ENCODE measurements at regions not wholly inside any gene's neighbourhood (a gene's known extent, or its start where the extent isn't known, plus 50 kb on each side); places are given as distances from the start of the nearest gene placed in this dataset.

- peak overlapping the region in 2 of 6 donors; percentile 16 to 27 for H3K27ac Mint-ChIP-seq
- H3K4me1 Mint-ChIP-seq = peaks cover 5 to 14% of the 10 kb centered on the region in 2 donors
- peak overlapping the region in 1 of 5 donors; percentile 49 for H3K4me3 Mint-ChIP-seq
- no peaks in the 10 kb centered on the region for H3K9me3 Mint-ChIP-seq
- peaks cover 2 to 3% (median 3%) of the 10 kb centered on the region in 3 donors for H3K27me3 Mint-ChIP-seq (ENCODE audit: low read depth in 3 of 3)
- DNase-seq = peak; percentile 7 to 31 (median 17)
- no peaks in the 10 kb centered on the region for H3K36me3 Mint-ChIP-seq
Observed at GRCh38 chr2:144890828-144891227, 370.9 kb upstream of the ZEB2 start.

DNA sequence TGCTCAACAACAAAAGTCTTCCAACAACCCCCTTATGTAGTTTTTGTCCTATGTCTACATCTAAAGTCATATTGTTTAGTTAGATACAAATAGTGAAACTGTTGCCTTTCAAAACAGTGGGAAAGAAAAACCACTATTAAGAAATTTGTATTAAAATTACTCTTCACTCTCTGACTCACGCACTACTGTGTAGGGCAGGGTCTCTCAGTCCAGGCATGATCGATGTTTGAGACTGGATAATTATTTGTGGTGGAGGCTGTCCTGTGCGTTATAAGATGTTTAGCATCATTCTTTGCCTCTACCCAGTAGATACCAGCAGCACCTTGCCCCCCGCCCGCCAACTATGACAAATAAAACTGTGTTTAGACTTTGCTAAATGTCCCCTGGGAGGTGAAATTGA is 369.4 kb upstream of the ZEB2 start:
- DNase-seq = no peak
- H3K27ac Mint-ChIP-seq = no peak overlapping the region
- no peaks in the 10 kb centered on the region for H3K36me3 Mint-ChIP-seq
- no peaks in the 10 kb centered on the region for H3K9me3 Mint-ChIP-seq
- H3K4me3 Mint-ChIP-seq = no peak overlapping the region
- peaks cover 5 to 6% of the 10 kb centered on the region in 2 donors for H3K4me1 Mint-ChIP-seq
- H3K27me3 Mint-ChIP-seq (ENCODE audit: low read depth in 3 of 3) = peaks cover 2 to 5% (median 3%) of the 10 kb centered on the region in 3 donors

DNA sequence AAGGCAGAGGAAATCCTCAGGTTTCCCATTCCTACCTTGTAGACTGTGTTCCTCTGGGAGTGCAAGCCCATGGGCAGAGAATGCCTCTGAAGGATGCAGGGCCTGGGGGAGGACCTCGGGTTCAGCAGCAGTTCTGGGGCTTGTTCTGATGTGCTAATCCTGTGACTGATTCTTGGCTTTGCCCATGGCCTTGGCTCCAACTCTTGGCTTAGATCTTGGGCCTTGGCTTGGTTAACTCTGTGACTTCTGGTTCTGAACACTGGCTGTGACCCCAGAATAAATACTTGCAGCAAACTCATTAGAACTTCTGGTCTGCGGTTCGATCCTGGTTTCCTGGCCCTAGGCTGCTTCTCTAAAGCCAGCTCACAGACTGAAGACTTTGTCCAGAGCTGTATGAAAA is 366.9 kb upstream of the ZEB2 start:
- H3K27ac Mint-ChIP-seq = no peak overlapping the region
- peaks cover 5 to 6% of the 10 kb centered on the region in 2 donors for H3K4me1 Mint-ChIP-seq
- H3K36me3 Mint-ChIP-seq = peaks cover 0 to 6% (median 0%) of the 10 kb centered on the region in 3 donors
- H3K9me3 Mint-ChIP-seq = no peaks in the 10 kb centered on the region
- H3K27me3 Mint-ChIP-seq (ENCODE audit: low read depth in 3 of 3) = peaks cover 2 to 5% (median 3%) of the 10 kb centered on the region in 3 donors
- no peak for DNase-seq
- H3K4me3 Mint-ChIP-seq = no peak overlapping the region

DNA sequence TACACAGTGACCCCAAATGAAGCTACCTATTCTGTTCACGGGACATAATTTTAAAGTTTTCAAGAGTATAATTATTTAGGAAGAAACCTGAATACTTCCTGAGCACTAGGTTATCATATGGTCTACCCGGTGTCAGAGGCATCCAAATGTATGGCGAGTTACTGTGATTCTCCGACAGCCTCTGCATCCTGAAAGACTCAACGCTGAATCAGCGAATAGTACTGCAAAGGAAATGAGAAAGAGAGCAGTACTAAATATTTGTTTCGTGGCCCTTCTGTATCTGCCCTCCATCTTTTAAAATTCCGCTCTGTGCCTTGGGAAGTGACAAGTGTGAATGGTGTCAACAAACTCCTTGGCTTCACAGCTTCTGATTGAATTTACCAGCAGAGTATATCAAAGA is 358.0 kb upstream of the ZEB2 start:
- no peak overlapping the region for H3K27ac Mint-ChIP-seq
- no peak for DNase-seq
- H3K4me1 Mint-ChIP-seq = no peaks in the 10 kb centered on the region
- peaks cover 3 to 6% (median 4%) of the 10 kb centered on the region in 3 donors for H3K27me3 Mint-ChIP-seq (ENCODE audit: low read depth in 3 of 3)
- peaks cover 0 to 11% (median 0%) of the 10 kb centered on the region in 3 donors for H3K36me3 Mint-ChIP-seq
- no peak overlapping the region for H3K4me3 Mint-ChIP-seq
- H3K9me3 Mint-ChIP-seq = no peaks in the 10 kb centered on the region

GRCh38 chr2:144876013-144876412 is 356.1 kb upstream of the ZEB2 start:
- no peaks in the 10 kb centered on the region for H3K4me1 Mint-ChIP-seq
- peaks cover 1 to 4% (median 3%) of the 10 kb centered on the region in 3 donors for H3K27me3 Mint-ChIP-seq (ENCODE audit: low read depth in 3 of 3)
- no peak overlapping the region for H3K4me3 Mint-ChIP-seq
- H3K27ac Mint-ChIP-seq = no peak overlapping the region
- H3K36me3 Mint-ChIP-seq = peaks cover 0 to 5% (median 0%) of the 10 kb centered on the region in 3 donors
- no peak for DNase-seq
- H3K9me3 Mint-ChIP-seq = no peaks in the 10 kb centered on the region

GRCh38 chr2:144875290-144875969 is 355.5 kb upstream of the ZEB2 start:
- Mint-ChIP-seq H3K4me1 (no peaks in the 10 kb centered on the region), H3K27me3 (ENCODE audit: low read depth in 3 of 3) (peaks cover 0 to 4% (median 3%) of the 10 kb centered on the region in 3 donors), H3K4me3 (no peak overlapping the region), H3K36me3 (no peaks in the 10 kb centered on the region), H3K9me3 (no peaks in the 10 kb centered on the region), H3K27ac (no peak overlapping the region)
- DNase-seq = no peak

GRCh38 chr2:144865670-144866069 is 345.8 kb upstream of the ZEB2 start:
- Mint-ChIP-seq H3K27me3 (ENCODE audit: low read depth in 3 of 3) (peaks cover 0 to 2% (median 0%) of the 10 kb centered on the region in 3 donors), H3K4me1 (peaks cover 0 to 5% of the 10 kb centered on the region in 2 donors), H3K27ac (no peak overlapping the region), H3K36me3 (no peaks in the 10 kb centered on the region), H3K4me3 (no peak overlapping the region), H3K9me3 (no peaks in the 10 kb centered on the region)
- no peak for DNase-seq

DNA sequence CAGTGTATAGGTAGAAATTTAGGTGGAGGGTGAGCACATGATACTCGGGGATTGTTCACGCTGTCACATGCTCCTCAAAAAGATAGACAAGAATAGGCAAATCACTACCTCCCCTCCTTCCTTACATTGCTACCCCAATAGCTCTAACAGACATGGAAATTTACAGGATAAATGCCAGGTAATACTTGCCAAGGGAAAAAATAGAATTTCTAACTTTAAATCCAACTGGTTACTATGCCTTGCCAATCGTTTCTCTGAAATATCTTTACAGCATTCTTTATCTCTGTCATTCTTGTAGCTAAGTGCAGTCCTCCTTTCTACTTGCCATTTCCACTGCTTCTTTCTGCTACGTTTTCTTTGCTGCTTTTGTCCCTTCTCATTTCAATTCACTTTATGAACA is 339.8 kb upstream of the ZEB2 start:
- no peaks in the 10 kb centered on the region for H3K9me3 Mint-ChIP-seq
- H3K27me3 Mint-ChIP-seq (ENCODE audit: low read depth in 3 of 3) = no peaks in the 10 kb centered on the region
- H3K27ac Mint-ChIP-seq = no peak overlapping the region
- no peak overlapping the region for H3K4me3 Mint-ChIP-seq
- DNase-seq = no peak
- no peaks in the 10 kb centered on the region for H3K4me1 Mint-ChIP-seq
- peaks cover 0 to 2% (median 0%) of the 10 kb centered on the region in 3 donors for H3K36me3 Mint-ChIP-seq

DNA sequence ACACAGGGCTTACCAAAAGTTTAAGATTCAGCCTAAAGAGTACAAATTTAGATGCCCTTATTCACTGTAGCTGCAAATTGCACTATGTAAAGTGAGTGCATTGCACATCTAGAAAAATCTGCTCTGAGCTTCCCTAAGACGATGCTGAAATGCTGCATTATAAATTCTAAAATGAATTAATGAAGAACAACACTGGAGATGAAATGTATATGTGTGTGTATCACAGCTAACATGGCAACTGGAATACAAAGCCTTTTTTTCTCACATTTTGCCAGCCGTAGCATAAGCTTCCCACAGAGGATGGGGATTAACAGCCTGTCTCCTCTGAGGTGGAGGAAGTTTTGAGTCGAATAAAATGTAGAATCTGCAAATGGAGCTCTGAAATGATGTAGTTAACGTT is 338.3 kb upstream of the ZEB2 start:
- peaks cover 0 to 10% (median 3%) of the 10 kb centered on the region in 3 donors for H3K36me3 Mint-ChIP-seq
- DNase-seq = no peak
- no peak overlapping the region for H3K4me3 Mint-ChIP-seq
- H3K27ac Mint-ChIP-seq = no peak overlapping the region
- H3K4me1 Mint-ChIP-seq = no peaks in the 10 kb centered on the region
- H3K9me3 Mint-ChIP-seq = no peaks in the 10 kb centered on the region
- H3K27me3 Mint-ChIP-seq (ENCODE audit: low read depth in 3 of 3) = peaks cover 0 to 3% (median 0%) of the 10 kb centered on the region in 3 donors

GRCh38 chr2:144854596-144854995 is 334.7 kb upstream of the ZEB2 start:
- no peak overlapping the region for H3K4me3 Mint-ChIP-seq
- no peaks in the 10 kb centered on the region for H3K4me1 Mint-ChIP-seq
- peaks cover 0 to 10% (median 3%) of the 10 kb centered on the region in 3 donors for H3K36me3 Mint-ChIP-seq
- DNase-seq = no peak
- no peaks in the 10 kb centered on the region for H3K9me3 Mint-ChIP-seq
- no peak overlapping the region for H3K27ac Mint-ChIP-seq
- peaks cover 1 to 3% (median 2%) of the 10 kb centered on the region in 3 donors for H3K27me3 Mint-ChIP-seq (ENCODE audit: low read depth in 3 of 3)

DNA sequence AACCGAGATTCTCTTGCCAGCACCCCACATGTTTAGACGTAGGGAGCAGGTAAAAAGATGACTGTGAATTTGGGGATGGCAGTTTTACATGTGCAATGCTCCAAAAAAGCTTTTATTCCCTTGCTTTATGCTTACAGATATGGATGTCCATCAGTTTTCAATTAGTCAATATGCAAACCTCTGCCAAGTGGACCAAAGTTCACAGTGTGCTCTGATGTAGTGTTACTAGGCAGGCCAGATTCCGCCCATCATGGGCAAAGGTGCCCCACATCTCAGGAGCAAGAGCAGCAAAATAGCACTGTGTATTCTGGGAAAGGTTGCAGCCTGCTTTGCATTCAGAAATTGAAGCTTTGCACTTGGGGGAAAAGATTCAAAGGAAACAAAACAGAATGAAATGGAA is 329.7 kb upstream of the ZEB2 start:
- Mint-ChIP-seq H3K9me3 (no peaks in the 10 kb centered on the region), H3K27me3 (ENCODE audit: low read depth in 3 of 3) (peaks cover 1 to 6% (median 2%) of the 10 kb centered on the region in 3 donors), H3K4me3 (no peak overlapping the region), H3K4me1 (no peaks in the 10 kb centered on the region), H3K27ac (no peak overlapping the region), H3K36me3 (peaks cover 0 to 7% (median 3%) of the 10 kb centered on the region in 3 donors)
- no peak for DNase-seq

DNA sequence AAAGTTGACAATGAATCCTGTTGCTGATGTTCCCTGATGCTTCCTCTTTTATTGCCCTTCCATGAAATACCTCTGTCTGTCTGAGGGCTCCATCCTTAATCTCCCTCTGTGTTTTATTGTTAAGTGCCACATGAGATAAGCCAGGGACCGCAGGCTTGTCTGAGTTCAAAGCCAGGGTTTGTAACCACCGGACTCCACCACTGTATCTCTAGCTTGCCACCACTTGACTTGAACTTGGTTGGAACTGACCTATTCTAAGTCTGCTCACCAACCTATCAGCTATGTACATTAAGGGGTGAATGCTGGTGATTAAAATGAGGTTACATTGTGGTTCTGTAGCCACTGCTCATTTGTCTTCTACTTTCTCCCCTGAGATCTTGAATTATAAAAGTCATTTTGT is 328.5 kb upstream of the ZEB2 start:
- DNase-seq = no peak

DNA sequence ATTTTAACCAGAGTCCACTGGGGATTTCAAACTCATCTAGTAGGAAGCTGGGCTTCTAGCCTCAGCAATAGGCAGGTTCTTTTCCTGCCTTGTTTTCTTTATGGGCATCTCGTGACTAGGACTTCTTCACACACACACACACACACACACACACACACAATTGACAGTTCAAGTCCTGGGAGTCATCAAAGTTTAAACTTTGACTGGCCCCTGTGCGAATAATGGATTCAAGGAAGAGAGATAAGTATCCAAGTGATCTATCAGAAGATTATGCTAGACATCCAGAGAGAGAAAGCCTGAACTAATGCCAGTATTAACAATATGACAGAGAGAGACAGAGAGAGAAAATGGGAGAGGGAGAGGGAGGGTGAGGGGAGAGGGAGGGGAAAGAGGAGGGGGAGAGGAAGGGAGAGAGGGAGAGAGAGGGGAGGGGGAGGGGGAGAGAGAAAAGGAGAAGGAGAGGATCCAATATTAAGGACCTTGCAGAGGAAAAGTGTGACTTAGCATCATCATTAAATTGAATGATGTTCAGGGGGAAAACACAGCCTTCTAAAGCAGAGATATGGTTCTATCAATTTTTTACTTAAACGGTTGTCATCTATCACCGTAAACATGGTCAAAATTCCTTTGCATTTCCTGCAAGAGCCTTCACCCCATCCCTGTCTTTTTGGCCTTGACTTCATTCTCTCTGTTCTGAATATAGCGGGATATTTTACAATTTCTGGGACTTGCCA is 327.6 kb upstream of the ZEB2 start:
- Mint-ChIP-seq H3K4me1 (no peaks in the 10 kb centered on the region), H3K9me3 (no peaks in the 10 kb centered on the region), H3K4me3 (no peak overlapping the region), H3K27ac (no peak overlapping the region), H3K27me3 (ENCODE audit: low read depth in 3 of 3) (peaks cover 1 to 3% (median 3%) of the 10 kb centered on the region in 3 donors), H3K36me3 (no peaks in the 10 kb centered on the region)
- no peak for DNase-seq

More for the DNA sequence above, 328.5 kb upstream of the ZEB2 start:
- H3K4me1 Mint-ChIP-seq = no peaks in the 10 kb centered on the region
- H3K9me3 Mint-ChIP-seq = no peaks in the 10 kb centered on the region
- H3K4me3 Mint-ChIP-seq = no peak overlapping the region
- no peaks in the 10 kb centered on the region for H3K36me3 Mint-ChIP-seq
- no peak overlapping the region for H3K27ac Mint-ChIP-seq
- peaks cover 1 to 3% (median 2%) of the 10 kb centered on the region in 3 donors for H3K27me3 Mint-ChIP-seq (ENCODE audit: low read depth in 3 of 3)

DNA sequence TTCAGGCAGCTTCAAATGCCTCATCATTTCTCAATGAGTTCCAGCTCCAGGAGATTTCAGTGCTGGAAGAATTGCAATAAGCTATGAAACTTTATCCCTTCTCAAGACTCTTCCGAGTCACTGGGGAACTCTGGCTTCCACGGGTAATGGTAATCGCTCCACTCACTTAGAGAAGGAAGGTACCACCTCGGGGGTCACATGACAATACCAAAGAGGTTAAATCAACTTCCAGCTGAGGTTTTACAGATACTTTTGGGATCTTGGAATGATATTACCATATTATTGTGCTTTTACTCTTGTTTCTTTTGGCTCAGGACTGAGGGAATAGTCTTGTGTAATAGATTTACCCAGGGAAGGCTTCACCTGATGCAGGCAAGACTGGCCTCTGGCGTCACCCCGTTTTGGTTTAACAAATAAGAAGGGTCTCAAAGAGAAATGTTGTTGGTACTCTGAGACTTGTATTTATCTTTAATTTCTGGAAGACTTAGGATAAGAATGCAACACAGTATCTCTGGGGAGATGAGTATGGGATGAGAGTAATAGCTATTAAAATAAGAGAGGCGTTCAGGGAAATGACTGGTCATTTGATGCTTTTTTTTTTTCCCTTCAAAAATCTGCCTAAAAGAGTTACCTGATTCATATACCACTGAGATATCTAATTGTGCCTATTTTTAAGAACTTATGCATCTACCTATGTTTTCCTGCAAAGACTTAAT is 316.9 kb upstream of the ZEB2 start:
- Mint-ChIP-seq H3K27ac (no peak overlapping the region), H3K36me3 (peaks cover 3 to 7% (median 4%) of the 10 kb centered on the region in 3 donors)

More for the DNA sequence above, 316.9 kb upstream of the ZEB2 start:
- Mint-ChIP-seq H3K27me3 (ENCODE audit: low read depth in 3 of 3) (peaks cover 0 to 12% (median 1%) of the 10 kb centered on the region in 3 donors), H3K4me3 (no peak overlapping the region), H3K4me1 (no peaks in the 10 kb centered on the region), H3K9me3 (no peaks in the 10 kb centered on the region)
- DNase-seq = no peak
